Type B pancreatic cell (in vitro differentiated cells): ENCODE measurements at regions not wholly inside any gene's neighbourhood (a gene's known extent, or its start where the extent isn't known, plus 50 kb on each side); places are given as distances from the start of the nearest gene placed in this dataset.

Experiments
- DNase-seq: peaks from one replicate; pipeline ENCODE4 v3.0.0; 2021; ENCODE audit warnings: mixed read lengths; ENCODE audit not compliant: unreplicated experiment; ENCODE audit errors: extremely low spot score
- H3K27ac Mint-ChIP-seq: 2 replicates; pipeline ENCODE4 v1.8.0; 2021; ENCODE audit warnings: mild to moderate bottlenecking, mixed read lengths
- H3K27me3 Mint-ChIP-seq: 2 replicates; pipeline ENCODE4 v1.8.0; 2021; ENCODE audit warnings: mixed read lengths
- H3K36me3 Mint-ChIP-seq: 2 replicates; pipeline ENCODE4 v1.8.0; 2021; ENCODE audit warnings: mixed read lengths
- H3K4me1 Mint-ChIP-seq: one replicate; pipeline ENCODE4 v1.8.0; 2021; ENCODE audit warnings: mixed read lengths; ENCODE audit not compliant: unreplicated experiment
- H3K4me3 Mint-ChIP-seq: 2 replicates; pipeline ENCODE4 v1.8.0; 2021; ENCODE audit warnings: mild to moderate bottlenecking, mixed read lengths
- H3K9me3 Mint-ChIP-seq: 2 replicates; pipeline ENCODE4 v1.8.0; 2021; ENCODE audit warnings: mixed read lengths
- CTCF ChIP-seq: fragments of 200-600 bp; sonication (generic); conservative IDR thresholded peaks from 2 replicates; pipeline ENCODE4 v1.5.0; 2021; ENCODE audit warnings: antibody characterized with exemption, mild to moderate bottlenecking

GRCh38 chr16:55041540-55042234 lies 111.0 kb downstream of the IRX5 start:
- Mint-ChIP-seq H3K4me1 (peaks cover 36% of the 10 kb centered on the region), H3K36me3 (no peaks in the 10 kb centered on the region), H3K27ac (no peak overlapping the region), H3K4me3 (no peak overlapping the region), H3K27me3 (peaks cover 55% of the 10 kb centered on the region), H3K9me3 (no peaks in the 10 kb centered on the region)
- DNase-seq = no peak
- TF ChIP-seq CTCF = no peak

GRCh38 chr16:55042556-55043432 lies 112.1 kb downstream of the IRX5 start:
- H3K36me3 Mint-ChIP-seq = no peaks in the 10 kb centered on the region
- DNase-seq = no peak
- H3K9me3 Mint-ChIP-seq = no peaks in the 10 kb centered on the region
- no peak for TF ChIP-seq CTCF
- H3K4me1 Mint-ChIP-seq = peaks cover 31% of the 10 kb centered on the region
- H3K27me3 Mint-ChIP-seq = peaks cover 58% of the 10 kb centered on the region
- H3K4me3 Mint-ChIP-seq = no peak overlapping the region
- no peak overlapping the region for H3K27ac Mint-ChIP-seq

- H3K27ac Mint-ChIP-seq = no peak overlapping the region
- peaks cover 24% of the 10 kb centered on the region for H3K4me1 Mint-ChIP-seq
- H3K27me3 Mint-ChIP-seq = peaks cover 51% of the 10 kb centered on the region
- DNase-seq = no peak
- TF ChIP-seq CTCF = no peak
- H3K36me3 Mint-ChIP-seq = no peaks in the 10 kb centered on the region
- H3K9me3 Mint-ChIP-seq = no peaks in the 10 kb centered on the region
- no peak overlapping the region for H3K4me3 Mint-ChIP-seq
Measured at GRCh38 chr16:55043499-55043898, 112.8 kb downstream of the IRX5 start.

GRCh38 chr16:55044201-55044975 lies 113.7 kb downstream of the IRX5 start:
- peaks cover 15% of the 10 kb centered on the region for H3K4me1 Mint-ChIP-seq
- no peaks in the 10 kb centered on the region for H3K36me3 Mint-ChIP-seq
- H3K9me3 Mint-ChIP-seq = no peaks in the 10 kb centered on the region
- peaks cover 49% of the 10 kb centered on the region for H3K27me3 Mint-ChIP-seq
- no peak overlapping the region for H3K4me3 Mint-ChIP-seq
- no peak for TF ChIP-seq CTCF
- no peak for DNase-seq
- no peak overlapping the region for H3K27ac Mint-ChIP-seq

GRCh38 chr16:55045329-55045728 lies 114.7 kb downstream of the IRX5 start:
- no peak for TF ChIP-seq CTCF

More at GRCh38 chr16:55045329-55045728, 114.7 kb downstream of the IRX5 start:
- no peak for DNase-seq
- no peak overlapping the region for H3K27ac Mint-ChIP-seq
- peaks cover 48% of the 10 kb centered on the region for H3K27me3 Mint-ChIP-seq
- H3K4me3 Mint-ChIP-seq = no peak overlapping the region
- no peaks in the 10 kb centered on the region for H3K9me3 Mint-ChIP-seq
- H3K36me3 Mint-ChIP-seq = no peaks in the 10 kb centered on the region
- peaks cover 15% of the 10 kb centered on the region for H3K4me1 Mint-ChIP-seq
